K562 (cell line): ENCODE measurements at regions not wholly inside any gene's neighbourhood (a gene's known extent, or its start where the extent isn't known, plus 50 kb on each side); places are given as distances from the start of the nearest gene placed in this dataset.

Source experiments
- CCNT2 ChIP-seq: IDR thresholded peaks from 2 replicates; pipeline ENCODE4 v1.6.1; 2011; ENCODE audit warnings: borderline replicate concordance, low read depth, mild to moderate bottlenecking, moderate library complexity, mixed read lengths, low read length; ENCODE audit not compliant: insufficient read length; ENCODE audit errors: extremely low read depth
- GTF2A2 ChIP-seq: IDR thresholded peaks from 2 replicates; pipeline ENCODE4 v1.6.1; 2016; ENCODE audit warnings: mild to moderate bottlenecking, missing genetic modification characterization, missing compliant biosample characterization
- HNRNPL ChIP-seq: fragments of 200-400 bp; formaldehyde crosslinking; IDR thresholded peaks from 2 replicates; pipeline ENCODE4 v1.6.1; 2017; ENCODE audit warnings: low read depth, mild to moderate bottlenecking, low read length
- NFIC ChIP-seq: fragments of 450-650 bp; IDR thresholded peaks from 2 replicates; pipeline ENCODE4 v1.6.1; 2017; ENCODE audit warnings: mild to moderate bottlenecking, inconsistent platforms
- NKRF ChIP-seq: fragments of 450-650 bp; IDR thresholded peaks from 2 replicates; pipeline ENCODE4 v1.6.1; 2016; ENCODE audit warnings: borderline replicate concordance
- POLR2A ChIP-seq: fragments of 450-650 bp; conservative IDR thresholded peaks from 2 replicates; pipeline ENCODE4 v1.6.1; 2016
- RAD21 ChIP-seq, 2 experiments: fragments of 250-450 bp in 1 of 2; fragments of 450-650 bp in 1 of 2; sonication (Bioruptor Pico) in 1 of 2; formaldehyde crosslinking in 1 of 2; IDR thresholded peaks in 1 of 2; conservative IDR thresholded peaks in 1 of 2; 2 replicates each; pipeline versions ENCODE4 v1.4.0 to v1.8.0; 2020 to 2022; ENCODE audit warnings: mild to moderate bottlenecking in 2 of 2, moderate library complexity in 1 of 2
- RBM25 ChIP-seq: fragments of 200-400 bp; formaldehyde crosslinking; IDR thresholded peaks from 2 replicates; pipeline ENCODE4 v1.6.1; 2018; ENCODE audit warnings: low read length, low read depth, moderate library complexity; ENCODE audit not compliant: severe bottlenecking
- TCF3 ChIP-seq: sonication (generic); formaldehyde crosslinking; IDR thresholded peaks from 2 replicates; pipeline ENCODE4 v1.4.0; 2020; ENCODE audit warnings: mild to moderate bottlenecking, missing genetic modification reagents
- TCF7 ChIP-seq: sonication (generic); IDR thresholded peaks from 2 replicates; pipeline ENCODE4 v1.6.1; 2016; ENCODE audit warnings: antibody characterized with exemption, borderline replicate concordance
- ZBTB33 ChIP-seq: sonication (generic); formaldehyde crosslinking; IDR thresholded peaks from 2 replicates; pipeline ENCODE4 v1.8.1; 2023; ENCODE audit warnings: mild to moderate bottlenecking, missing genetic modification reagents
- ZBTB34 ChIP-seq: fragments of 250-450 bp; sonication (Bioruptor Pico); IDR thresholded peaks from 2 replicates; pipeline ENCODE4 v1.8.0; 2021; ENCODE audit warnings: mild to moderate bottlenecking, moderate library complexity
- ZNF408 ChIP-seq: fragments of 250-450 bp; sonication (Bioruptor Pico); IDR thresholded peaks from 2 replicates; pipeline ENCODE4 v1.4.0; 2020; ENCODE audit warnings: low read depth, mild to moderate bottlenecking, moderate library complexity

- no peak for TF ChIP-seq GTF2A2 (tag)
- no peak for TF ChIP-seq ZNF408 (CRISPR knock-in tag)
- no peak for TF ChIP-seq RBM25
- no peak for TF ChIP-seq ZBTB33
- no peak for TF ChIP-seq RAD21 (CRISPR knock-in tag; conservative IDR thresholded peaks at IDR 0.05 in 1 of 2, IDR thresholded peaks at IDR 0.05 in 1 of 2)
- TF ChIP-seq NFIC, result no peak
- TF ChIP-seq NKRF, result no peak
- no peak for TF ChIP-seq TCF3 (CRISPR knock-in tag)
- no peak for TF ChIP-seq CCNT2
- no peak for TF ChIP-seq POLR2A
- TF ChIP-seq HNRNPL, result no peak
- TF ChIP-seq TCF7, result no peak
- no peak for TF ChIP-seq ZBTB34 (CRISPR knock-in tag)
Measured at GRCh38 chr10:21042536-21042935, 145.4 kb upstream of the NEBL start.
